ENCODE measurements at regions not wholly inside any gene's neighbourhood (a gene's known extent, or its start where the extent isn't known, plus 50 kb on each side); places are given as distances from the start of the nearest gene placed in this dataset.

GRCh38 chr9:108642871-108643270 lies 212.9 kb downstream of the ACTL7B start:
- no peak for DNase-seq

GRCh38 chr9:108640230-108640629 lies 215.6 kb downstream of the ACTL7B start:
- no peak for DNase-seq

DNA sequence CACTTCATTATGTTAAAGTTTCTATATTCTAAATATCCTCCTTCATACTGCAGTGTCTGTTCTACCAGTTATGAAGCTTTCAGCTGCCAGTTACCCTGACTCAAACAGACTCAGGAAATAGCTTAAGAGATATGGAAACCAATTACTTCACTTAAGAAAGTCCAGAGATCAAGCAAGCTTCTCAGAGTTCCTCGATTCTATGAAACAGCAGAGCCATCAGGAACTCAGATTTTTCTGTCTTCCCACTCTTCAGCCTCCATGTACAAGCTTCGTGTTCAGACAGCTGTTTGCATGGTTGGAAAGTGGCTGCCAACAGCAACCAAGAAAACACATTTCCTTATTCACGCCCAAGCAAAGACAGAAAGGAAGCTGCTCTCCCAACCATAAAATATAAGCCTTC lies 216.1 kb downstream of the ACTL7B start:
- no peak for DNase-seq

DNA sequence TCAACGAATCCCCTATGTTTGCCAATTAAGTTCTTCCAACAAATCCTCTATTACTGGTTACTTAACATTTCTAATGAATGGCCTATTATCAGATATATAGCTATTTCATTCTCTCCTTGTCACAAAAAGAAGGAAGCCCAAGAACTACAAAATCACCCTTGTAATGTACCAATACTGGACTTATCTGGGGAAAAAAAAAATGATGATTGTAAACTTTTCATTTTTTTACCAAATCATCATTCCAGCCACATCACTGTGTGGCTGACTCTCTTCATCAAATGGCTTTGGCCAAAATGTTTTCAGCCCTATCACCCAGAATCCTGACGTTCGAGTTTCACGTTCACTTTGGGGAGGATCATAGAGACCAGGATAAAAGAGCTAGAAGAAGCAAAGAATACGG lies 216.7 kb downstream of the ACTL7B start:
- DNase-seq = no peak

- DNase-seq = no peak
Measured at GRCh38 chr9:108637340-108637739, 218.4 kb downstream of the ACTL7B start.

DNA sequence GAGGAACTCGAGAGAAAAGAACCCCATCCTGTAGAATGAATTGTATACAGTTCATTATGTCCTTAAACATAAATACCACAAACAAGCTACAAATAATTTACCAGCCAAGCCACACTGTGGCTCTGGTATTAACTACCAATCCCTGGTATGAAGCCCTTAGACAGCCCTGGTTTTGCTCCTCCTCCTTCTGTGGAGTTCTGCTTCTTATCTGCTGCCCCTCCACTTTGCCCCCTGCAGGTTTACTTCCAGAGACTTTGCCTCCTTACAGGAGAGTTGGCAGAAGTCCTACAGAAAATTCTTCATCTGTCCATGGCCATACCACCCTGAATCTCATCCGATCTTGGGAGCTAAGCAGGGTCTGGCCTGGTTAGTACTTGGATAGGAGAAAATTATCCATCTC lies 219.8 kb downstream of the ACTL7B start:
- no peak for DNase-seq

DNA sequence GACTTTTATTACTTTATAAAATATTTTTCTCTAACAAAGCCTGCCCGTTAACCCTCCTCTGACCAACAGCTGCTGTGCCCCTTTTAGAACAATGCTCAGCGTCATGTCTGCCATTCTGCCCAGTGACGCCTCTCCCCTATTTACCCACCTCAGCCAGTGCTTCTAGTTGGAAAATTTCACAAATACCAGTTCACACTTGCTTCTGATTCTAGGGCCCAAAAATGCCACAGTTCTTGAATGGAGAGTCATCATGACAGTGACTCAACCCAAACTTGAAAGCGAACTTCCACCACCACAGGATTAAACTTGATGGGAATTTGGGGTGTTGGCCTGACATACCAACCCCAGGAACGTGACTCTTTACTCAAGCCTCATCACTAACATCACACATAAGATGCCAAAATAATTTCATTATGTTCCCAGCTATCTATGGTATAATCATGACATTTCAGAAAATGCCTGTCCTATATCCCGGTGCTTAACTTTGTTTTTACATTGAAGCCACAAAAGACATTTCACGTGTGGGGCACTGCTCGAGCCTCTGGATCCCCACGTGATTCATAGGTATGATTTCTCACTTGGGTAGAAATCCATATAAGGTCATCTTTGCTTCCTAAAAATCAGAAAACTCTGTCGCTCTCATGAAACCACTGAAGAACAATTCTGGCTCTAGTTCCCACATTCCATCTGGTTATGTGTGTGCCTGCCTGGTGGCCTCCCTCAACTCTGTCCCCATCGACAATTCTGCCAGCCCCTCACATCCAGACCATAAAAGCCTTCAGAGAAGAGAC lies 220.9 kb downstream of the ACTL7B start:
- no peak for DNase-seq

DNA sequence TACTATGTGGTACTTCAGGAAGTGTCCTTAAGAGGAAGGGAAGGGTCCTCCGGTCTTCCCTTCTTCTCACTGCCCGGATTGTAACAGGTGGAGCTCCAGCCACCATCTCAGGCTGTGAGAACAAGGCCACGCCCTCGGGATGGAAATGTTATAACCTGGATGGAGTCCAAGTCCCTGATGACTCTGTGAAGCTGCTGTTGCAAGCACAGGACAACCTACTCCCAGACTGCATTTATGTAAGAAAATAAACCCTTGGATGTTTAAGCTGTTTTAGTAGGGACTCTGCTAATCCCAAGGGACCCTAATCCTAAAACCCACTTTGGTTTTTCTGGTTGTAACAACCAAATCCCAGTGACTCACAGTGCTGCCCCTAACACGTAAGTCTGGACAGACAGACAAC lies 221.6 kb downstream of the ACTL7B start:
- no peak for DNase-seq

DNA sequence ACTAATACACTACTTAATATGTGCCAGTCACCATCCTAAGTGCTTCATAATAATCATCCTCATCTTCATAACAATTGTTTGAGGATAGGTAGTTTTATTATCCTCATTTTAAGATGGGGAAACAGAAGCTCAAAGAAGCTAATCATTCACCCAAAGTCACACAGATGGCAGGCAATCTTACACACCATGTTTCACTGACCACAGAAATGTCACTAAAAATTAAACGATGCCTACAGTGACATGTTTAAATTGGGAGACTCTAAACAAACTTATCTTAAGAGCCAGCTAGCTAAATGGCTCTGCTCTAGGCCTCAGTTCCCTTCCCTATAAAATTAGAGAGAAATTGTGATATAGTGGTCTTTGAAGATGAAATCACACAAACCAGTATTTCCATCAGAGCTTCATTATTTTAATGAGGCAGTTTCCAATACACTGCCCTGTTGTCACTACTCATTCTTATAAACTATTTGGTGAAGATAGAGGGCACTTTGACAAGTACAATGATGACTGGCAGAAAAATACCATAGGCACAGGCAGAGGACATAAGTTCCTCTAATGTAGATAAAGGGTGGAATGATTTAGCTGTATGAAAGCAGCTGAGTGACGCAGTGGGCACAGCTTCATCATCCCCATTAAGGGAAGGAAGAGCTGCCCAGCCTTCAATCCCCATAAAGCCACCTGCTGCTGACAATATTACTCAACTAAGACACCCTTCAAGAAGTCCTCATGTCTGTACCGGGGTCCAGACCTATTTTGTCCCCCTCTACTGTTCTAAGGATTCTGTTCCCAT lies 224.1 kb downstream of the ACTL7B start:
- no peak for DNase-seq

GRCh38 chr9:108628316-108628715 lies 227.5 kb downstream of the ACTL7B start:
- DNase-seq = no peak

DNA sequence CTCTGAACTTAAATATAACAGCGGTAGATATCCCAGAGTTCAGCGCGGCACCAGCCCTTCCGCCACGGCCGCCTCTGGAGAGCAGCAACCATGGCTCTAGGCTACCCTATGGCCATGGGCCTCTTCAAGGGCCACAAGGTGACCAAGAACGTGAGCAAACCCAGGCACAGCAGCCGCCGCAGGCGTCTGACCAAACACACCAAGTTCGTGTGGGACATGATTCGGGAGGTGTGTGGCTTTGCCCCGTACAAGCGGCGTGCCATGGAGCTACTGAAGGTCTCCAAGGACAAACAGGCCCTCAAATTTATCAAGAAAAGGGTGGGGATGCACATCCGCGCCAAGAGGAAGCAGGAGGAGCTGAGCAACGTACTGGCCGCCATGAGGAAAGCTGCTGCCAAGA lies 229.0 kb downstream of the ACTL7B start:
- no peak for DNase-seq

GRCh38 chr9:108621991-108622855 lies 233.6 kb downstream of the ACTL7B start:
- no peak for DNase-seq

GRCh38 chr9:108620767-108621166 lies 235.0 kb downstream of the ACTL7B start:
- DNase-seq = no peak

GRCh38 chr9:108618906-108619550 lies 236.8 kb downstream of the ACTL7B start:
- DNase-seq = no peak

DNA sequence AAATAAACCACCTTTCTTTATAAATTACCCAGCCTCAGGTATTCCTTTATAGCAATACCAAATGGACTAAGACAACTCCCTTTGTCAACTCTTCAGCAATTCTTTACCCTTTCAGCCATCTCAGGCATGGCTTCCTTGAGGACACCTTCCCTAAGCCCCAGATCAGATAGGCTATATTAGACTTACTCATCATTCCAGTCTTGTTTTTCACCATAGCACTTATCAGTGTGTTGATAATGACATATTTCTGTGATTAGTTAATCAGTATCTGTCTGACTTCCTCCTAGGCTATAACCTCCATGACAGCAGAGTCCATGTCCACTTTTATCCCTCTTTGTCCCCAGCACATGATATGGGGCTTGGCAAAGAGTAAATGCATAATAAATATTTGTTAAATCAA lies 238.1 kb downstream of the ACTL7B start:
- DNase-seq = no peak

GRCh38 chr9:108615152-108615551 lies 240.6 kb downstream of the ACTL7B start:
- DNase-seq = no peak

GRCh38 chr9:108612513-108612912 lies 243.3 kb downstream of the ACTL7B start:
- DNase-seq = no peak

- DNase-seq = no peak
Measured at GRCh38 chr9:108609897-108610253, 245.9 kb downstream of the ACTL7B start.

- no peak for DNase-seq
Measured at GRCh38 chr9:108609227-108609896, 246.4 kb downstream of the ACTL7B start.

- no peak for DNase-seq
Measured at GRCh38 chr9:108607607-108608006, 248.2 kb downstream of the ACTL7B start.

DNA sequence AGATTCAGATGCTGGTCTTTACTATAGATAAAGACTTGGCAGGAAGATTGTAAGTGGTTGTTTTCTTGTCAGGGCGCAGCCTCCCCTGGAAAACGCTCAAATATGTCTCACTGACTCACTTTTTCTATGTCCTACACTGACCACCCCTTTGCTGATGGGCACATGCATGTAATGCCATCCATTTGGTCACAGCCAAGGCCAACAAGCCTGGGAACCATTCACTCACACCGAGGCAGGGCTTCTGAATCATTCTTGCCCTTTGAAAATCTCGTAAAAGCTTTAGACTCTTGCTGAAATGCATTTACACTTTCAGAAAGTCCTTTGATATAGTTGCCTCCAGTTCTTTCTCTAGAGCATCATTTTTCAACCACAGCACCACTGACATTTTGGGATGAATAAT lies 249.4 kb downstream of the ACTL7B start:
- DNase-seq = no peak

DNA sequence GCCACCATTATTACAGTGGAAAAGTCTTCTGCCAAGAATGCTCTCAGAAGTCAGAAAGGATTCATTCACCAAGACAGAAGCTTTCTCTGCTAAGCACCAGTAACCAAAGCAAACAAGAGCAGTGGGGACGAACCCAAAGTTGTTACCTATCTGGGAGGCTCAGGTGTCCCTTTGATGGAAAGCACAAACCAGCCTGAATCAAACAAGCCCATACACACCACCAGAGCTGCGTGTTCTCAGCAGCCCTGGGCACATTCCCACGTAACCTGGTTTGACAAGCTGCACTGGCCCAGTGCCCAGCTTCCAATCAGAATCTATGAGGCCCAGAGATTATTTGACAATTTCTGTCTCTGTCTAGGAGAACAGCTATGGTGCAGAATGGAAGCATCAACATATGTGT lies 252.6 kb downstream of the ACTL7B start:
- no peak for DNase-seq
